ENCODE measurements at regions not wholly inside any gene's neighbourhood (a gene's known extent, or its start where the extent isn't known, plus 50 kb on each side); places are given as distances from the start of the nearest gene placed in this dataset.

DNA sequence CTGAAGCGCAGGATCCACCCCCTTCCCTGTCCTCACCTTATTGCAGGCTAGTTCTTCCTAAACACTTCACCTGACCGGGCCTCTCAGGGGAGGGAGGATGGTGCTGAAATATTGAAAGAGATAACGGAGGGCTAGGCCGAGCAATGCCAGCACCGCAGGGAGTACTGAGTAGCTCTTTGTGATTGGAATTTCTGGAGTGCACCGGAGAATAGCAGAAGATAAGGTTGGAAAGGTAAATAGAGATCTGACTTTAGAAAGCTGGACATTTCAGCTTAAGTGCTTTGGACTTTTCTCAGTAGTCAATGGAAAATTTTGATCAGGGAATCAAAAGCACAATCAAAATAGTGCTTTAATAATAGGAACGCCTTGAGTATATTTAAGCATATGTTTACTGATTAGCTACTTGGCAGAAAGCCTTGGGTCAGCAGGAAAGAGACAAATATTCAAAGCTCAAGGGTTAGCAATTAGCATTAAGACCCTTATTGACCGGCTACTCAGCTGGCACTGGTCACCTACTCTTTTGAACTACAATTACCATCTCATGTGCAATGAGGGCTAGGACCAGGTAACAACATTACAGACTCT, 142.9 kb upstream of the NDUFV2 start:
- no peak overlapping the region for H2BK5ac ChIP-seq (ENCODE audit: low read depth, low read length, poor library complexity)
- H2BK12ac ChIP-seq (ENCODE audit: low read length): no peak overlapping the region
- H4K8ac ChIP-seq (ENCODE audit: low read depth, low read length): no peak overlapping the region
- H3K27me3 ChIP-seq (ENCODE audit: insufficient read depth, low read length): no peaks in the 10 kb centered on the region
- DNase-seq: peak in 1 of 2 donors; percentile 36
- no peak overlapping the region for H4K12ac ChIP-seq (ENCODE audit: low read depth, low read length)
- H3K79me1 ChIP-seq (ENCODE audit: low read length): no peaks in the 10 kb centered on the region
- no CpG with 5 or more reads among the region's 8 CpGs for WGBS (ENCODE audit: extremely low coverage, insufficient coverage, insufficient read length)
- no peak overlapping the region for H3K4me2 ChIP-seq (ENCODE audit: low read length)
- H2AFZ ChIP-seq (ENCODE audit: insufficient read depth, low read length, poor library complexity): no peak overlapping the region
- no peak overlapping the region for H2AK5ac ChIP-seq (ENCODE audit: low read length)
- peaks cover 2% of the 10 kb centered on the region for H3K9me3 ChIP-seq (ENCODE audit: insufficient read depth, low read depth, low read length)
- H3K36me3 ChIP-seq (ENCODE audit: control insufficient read depth in 1 of 2, insufficient read depth in 2 of 2, low read length in 2 of 2): no peaks in the 10 kb centered on the region
- no peaks in the 10 kb centered on the region for H3K79me2 ChIP-seq (ENCODE audit: control insufficient read depth, insufficient read depth, low read length, poor library complexity)
- H3K4me1 ChIP-seq (ENCODE audit: control insufficient read depth in 1 of 2, insufficient read depth in 2 of 2, low read length in 2 of 2): peaks cover 0 to 6% of the 10 kb centered on the region in 2 experiments
- no peak overlapping the region for H3K18ac ChIP-seq (ENCODE audit: low read length)
- no peak overlapping the region for H3K14ac ChIP-seq (ENCODE audit: low read length)
- H3K23ac ChIP-seq (ENCODE audit: low read length): no peak overlapping the region
- H2BK120ac ChIP-seq (ENCODE audit: insufficient read depth, low read length, poor library complexity): no peak overlapping the region
- no peak overlapping the region for H3K27ac ChIP-seq (ENCODE audit: low read depth, low read length)
- no peak overlapping the region for H3K4me3 ChIP-seq (ENCODE audit: low read depth, low read length)
- no peak overlapping the region for H3K9ac ChIP-seq (ENCODE audit: low read length)
- no peak overlapping the region for H3K4ac ChIP-seq (ENCODE audit: low read depth, low read length)
- no peak overlapping the region for H4K91ac ChIP-seq (ENCODE audit: low read depth, low read length)

DNA sequence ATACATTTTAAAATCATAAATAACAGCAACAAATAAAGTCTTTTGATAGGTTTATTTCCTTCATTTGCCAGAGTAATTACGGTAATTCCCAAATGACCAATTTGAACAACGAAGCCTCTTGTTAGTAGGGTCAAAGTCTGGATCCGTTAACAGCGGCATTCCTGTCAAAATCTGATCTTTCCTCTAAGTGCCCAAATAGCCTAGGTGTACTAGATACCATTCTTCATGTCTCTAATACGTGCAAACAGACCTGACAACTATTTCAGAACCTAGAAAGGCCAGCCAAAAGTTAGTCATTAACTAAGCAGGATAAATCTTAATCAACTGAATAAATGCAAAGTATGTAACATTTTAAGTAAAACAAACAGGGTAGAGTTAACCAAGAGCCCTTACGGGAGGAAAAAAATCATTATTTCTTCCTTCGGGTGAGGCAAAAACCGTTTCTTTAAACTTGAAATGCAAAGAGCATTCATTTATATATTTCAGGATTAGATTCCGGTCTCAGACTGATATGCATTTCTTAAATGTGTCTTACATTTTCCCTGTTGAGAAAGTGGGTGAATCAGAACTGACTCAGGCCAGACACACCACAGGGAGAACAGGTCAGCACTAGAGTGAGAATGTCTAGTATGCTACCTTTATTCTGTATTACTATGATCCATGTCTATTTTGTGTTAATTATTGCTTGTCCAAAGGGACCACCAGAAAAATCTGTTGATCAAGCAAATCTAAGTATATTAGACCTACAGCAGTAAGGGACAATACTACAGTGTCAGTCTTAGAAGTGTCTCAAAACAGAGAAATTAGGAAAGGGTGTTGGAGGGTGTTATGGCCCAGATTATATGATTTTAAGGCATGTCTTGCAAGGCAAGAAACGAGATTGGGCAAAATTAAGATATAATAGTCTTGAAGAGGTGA, 141.5 kb upstream of the NDUFV2 start:
- no peak overlapping the region for H3K23ac ChIP-seq (ENCODE audit: low read length)
- no peak overlapping the region for H3K4me2 ChIP-seq (ENCODE audit: low read length)
- H4K8ac ChIP-seq (ENCODE audit: low read depth, low read length): no peak overlapping the region
- H3K18ac ChIP-seq (ENCODE audit: low read length): no peak overlapping the region
- H3K27me3 ChIP-seq (ENCODE audit: insufficient read depth, low read length): no peaks in the 10 kb centered on the region
- H3K4me3 ChIP-seq (ENCODE audit: low read depth, low read length): no peak overlapping the region
- H3K79me2 ChIP-seq (ENCODE audit: control insufficient read depth, insufficient read depth, low read length, poor library complexity): no peaks in the 10 kb centered on the region
- whole genome bisulfite sequencing (ENCODE audit: extremely low coverage, insufficient coverage, insufficient read length): no CpG with 5 or more reads among the region's 10 CpGs
- no peak overlapping the region for H3K27ac ChIP-seq (ENCODE audit: low read depth, low read length)
- no peak overlapping the region for H2AK5ac ChIP-seq (ENCODE audit: low read length)
- H3K36me3 ChIP-seq (ENCODE audit: control insufficient read depth in 1 of 2, insufficient read depth in 2 of 2, low read length in 2 of 2): no peaks in the 10 kb centered on the region
- H2AFZ ChIP-seq (ENCODE audit: insufficient read depth, low read length, poor library complexity): no peak overlapping the region
- no peak overlapping the region for H2BK120ac ChIP-seq (ENCODE audit: insufficient read depth, low read length, poor library complexity)
- peak; percentile 33 to 68 for DNase-seq
- no peak overlapping the region for H3K9ac ChIP-seq (ENCODE audit: low read length)
- no peaks in the 10 kb centered on the region for H3K79me1 ChIP-seq (ENCODE audit: low read length)
- no peak overlapping the region for H2BK5ac ChIP-seq (ENCODE audit: low read depth, low read length, poor library complexity)
- H3K9me3 ChIP-seq (ENCODE audit: insufficient read depth, low read depth, low read length): peaks cover 2% of the 10 kb centered on the region
- no peak overlapping the region for H2BK12ac ChIP-seq (ENCODE audit: low read length)
- no peak overlapping the region for H3K14ac ChIP-seq (ENCODE audit: low read length)
- H3K4ac ChIP-seq (ENCODE audit: low read depth, low read length): no peak overlapping the region
- no peak overlapping the region for H4K91ac ChIP-seq (ENCODE audit: low read depth, low read length)
- H4K12ac ChIP-seq (ENCODE audit: low read depth, low read length): no peak overlapping the region
- H3K4me1 ChIP-seq (ENCODE audit: control insufficient read depth in 1 of 2, insufficient read depth in 2 of 2, low read length in 2 of 2): peaks cover 0 to 6% of the 10 kb centered on the region in 2 experiments

DNA sequence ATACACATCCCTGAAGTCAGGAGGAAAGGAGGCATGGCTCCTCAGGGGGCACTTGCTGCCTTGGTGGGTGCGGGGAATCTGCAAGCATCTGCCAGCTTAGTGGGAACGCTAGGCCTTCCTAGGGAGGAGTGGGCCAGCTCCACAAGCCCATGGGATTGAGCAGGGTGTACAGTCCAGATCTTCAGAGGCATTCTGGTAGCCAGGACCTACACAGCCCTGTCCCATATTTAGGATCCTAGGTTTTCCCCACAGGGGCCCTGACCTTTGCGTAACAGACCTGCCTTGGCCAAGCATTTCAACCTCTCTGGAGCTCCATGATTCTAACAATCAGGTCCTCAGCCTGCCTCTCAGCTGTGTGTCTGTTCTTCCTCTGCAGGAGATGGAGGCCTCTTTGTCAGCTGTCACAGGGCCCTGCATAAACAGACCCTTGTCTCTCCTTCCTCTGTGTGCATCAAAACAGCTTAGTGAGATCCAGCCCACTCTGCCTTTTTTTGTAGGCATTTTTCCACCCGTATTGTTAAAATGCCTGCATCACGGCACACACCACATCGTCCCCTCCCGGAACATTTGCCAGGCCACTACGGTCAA, 140.2 kb upstream of the NDUFV2 start:
- no peak overlapping the region for H4K91ac ChIP-seq (ENCODE audit: low read depth, low read length)
- H3K27me3 ChIP-seq (ENCODE audit: insufficient read depth, low read length): no peaks in the 10 kb centered on the region
- no peak overlapping the region for H3K18ac ChIP-seq (ENCODE audit: low read length)
- H3K4me3 ChIP-seq (ENCODE audit: low read depth, low read length): no peak overlapping the region
- H3K36me3 ChIP-seq (ENCODE audit: control insufficient read depth in 1 of 2, insufficient read depth in 2 of 2, low read length in 2 of 2): no peaks in the 10 kb centered on the region
- no peak for DNase-seq
- no peak overlapping the region for H2BK5ac ChIP-seq (ENCODE audit: low read depth, low read length, poor library complexity)
- no peak overlapping the region for H3K4ac ChIP-seq (ENCODE audit: low read depth, low read length)
- no CpG with 5 or more reads among the region's 8 CpGs for WGBS (ENCODE audit: extremely low coverage, insufficient coverage, insufficient read length)
- no peak overlapping the region for H4K12ac ChIP-seq (ENCODE audit: low read depth, low read length)
- H3K9me3 ChIP-seq (ENCODE audit: insufficient read depth, low read depth, low read length): peaks cover 2% of the 10 kb centered on the region
- H3K79me1 ChIP-seq (ENCODE audit: low read length): no peaks in the 10 kb centered on the region
- H3K79me2 ChIP-seq (ENCODE audit: control insufficient read depth, insufficient read depth, low read length, poor library complexity): no peaks in the 10 kb centered on the region
- H4K8ac ChIP-seq (ENCODE audit: low read depth, low read length): no peak overlapping the region
- H3K9ac ChIP-seq (ENCODE audit: low read length): no peak overlapping the region
- H2BK120ac ChIP-seq (ENCODE audit: insufficient read depth, low read length, poor library complexity): no peak overlapping the region
- H3K23ac ChIP-seq (ENCODE audit: low read length): no peak overlapping the region
- peaks cover 0 to 6% of the 10 kb centered on the region in 2 experiments for H3K4me1 ChIP-seq (ENCODE audit: control insufficient read depth in 1 of 2, insufficient read depth in 2 of 2, low read length in 2 of 2)
- H2AFZ ChIP-seq (ENCODE audit: insufficient read depth, low read length, poor library complexity): no peak overlapping the region
- H3K14ac ChIP-seq (ENCODE audit: low read length): no peak overlapping the region
- H3K4me2 ChIP-seq (ENCODE audit: low read length): no peak overlapping the region
- H2BK12ac ChIP-seq (ENCODE audit: low read length): no peak overlapping the region
- no peak overlapping the region for H2AK5ac ChIP-seq (ENCODE audit: low read length)
- no peak overlapping the region for H3K27ac ChIP-seq (ENCODE audit: low read depth, low read length)

DNA sequence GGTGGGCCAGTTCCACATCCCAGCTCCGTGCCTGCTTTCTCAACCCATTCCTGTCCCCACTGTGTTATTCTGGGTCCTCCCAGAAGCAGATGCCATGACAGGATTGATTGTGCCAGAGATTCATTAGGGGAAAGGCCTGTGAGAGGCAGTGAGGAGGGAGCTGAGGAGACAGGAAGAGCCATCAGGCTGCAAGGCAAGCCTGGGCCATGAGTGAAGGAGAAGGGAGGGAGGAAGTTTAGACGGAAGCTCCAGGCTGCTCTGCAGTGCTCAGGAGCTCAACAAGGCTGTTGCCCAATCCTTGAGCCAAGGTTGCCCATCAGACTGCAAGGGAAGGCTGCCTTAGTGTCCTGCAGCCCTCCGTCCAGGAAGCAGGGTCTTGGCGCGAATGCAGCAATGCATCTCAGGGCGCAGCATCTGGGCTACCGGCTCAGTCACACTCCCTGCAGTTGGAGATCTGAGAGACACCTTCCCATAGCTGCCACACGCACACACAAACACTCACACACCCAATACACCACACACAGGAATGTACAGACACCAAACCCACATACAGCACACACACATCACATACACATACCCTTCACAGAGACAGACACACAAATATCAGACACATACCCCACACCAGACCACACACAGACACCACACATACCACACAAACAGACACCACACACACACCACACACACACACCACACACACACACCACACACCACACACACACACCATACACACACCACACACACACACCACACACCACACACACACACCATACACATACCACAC, 139.5 kb upstream of the NDUFV2 start:
- no peak for DNase-seq
- H2AFZ ChIP-seq (ENCODE audit: insufficient read depth, low read length, poor library complexity): no peak overlapping the region
- no peak overlapping the region for H2AK5ac ChIP-seq (ENCODE audit: low read length)
- WGBS (ENCODE audit: extremely low coverage, insufficient coverage, insufficient read length): no CpG with 5 or more reads among the region's 8 CpGs
- H3K14ac ChIP-seq (ENCODE audit: low read length): no peak overlapping the region
- no peak overlapping the region for H2BK120ac ChIP-seq (ENCODE audit: insufficient read depth, low read length, poor library complexity)
- H2BK12ac ChIP-seq (ENCODE audit: low read length): no peak overlapping the region
- no peak overlapping the region for H2BK5ac ChIP-seq (ENCODE audit: low read depth, low read length, poor library complexity)
- H3K4me3 ChIP-seq (ENCODE audit: low read depth, low read length): peak overlapping the region; percentile 60
- H3K27me3 ChIP-seq (ENCODE audit: insufficient read depth, low read length): no peaks in the 10 kb centered on the region
- no peak overlapping the region for H3K27ac ChIP-seq (ENCODE audit: low read depth, low read length)
- H3K9ac ChIP-seq (ENCODE audit: low read length): no peak overlapping the region
- H3K4ac ChIP-seq (ENCODE audit: low read depth, low read length): no peak overlapping the region
- peaks cover 0 to 6% of the 10 kb centered on the region in 2 experiments for H3K4me1 ChIP-seq (ENCODE audit: control insufficient read depth in 1 of 2, insufficient read depth in 2 of 2, low read length in 2 of 2)
- H4K8ac ChIP-seq (ENCODE audit: low read depth, low read length): no peak overlapping the region
- no peaks in the 10 kb centered on the region for H3K79me1 ChIP-seq (ENCODE audit: low read length)
- no peak overlapping the region for H4K12ac ChIP-seq (ENCODE audit: low read depth, low read length)
- H3K18ac ChIP-seq (ENCODE audit: low read length): no peak overlapping the region
- H3K36me3 ChIP-seq (ENCODE audit: control insufficient read depth in 1 of 2, insufficient read depth in 2 of 2, low read length in 2 of 2): no peaks in the 10 kb centered on the region
- H3K4me2 ChIP-seq (ENCODE audit: low read length): no peak overlapping the region
- no peak overlapping the region for H4K91ac ChIP-seq (ENCODE audit: low read depth, low read length)
- no peak overlapping the region for H3K23ac ChIP-seq (ENCODE audit: low read length)
- H3K79me2 ChIP-seq (ENCODE audit: control insufficient read depth, insufficient read depth, low read length, poor library complexity): no peaks in the 10 kb centered on the region
- H3K9me3 ChIP-seq (ENCODE audit: insufficient read depth, low read depth, low read length): peaks cover 2% of the 10 kb centered on the region

Measured in trophoblast cell (in vitro differentiated cells and primary cell).